ENCODE measurements at regions not wholly inside any gene's neighbourhood (a gene's known extent, or its start where the extent isn't known, plus 50 kb on each side); places are given as distances from the start of the nearest gene placed in this dataset.

GRCh38 chr1:189211742-189212141, 1265.9 kb downstream of the BRINP3 start:
- TF ChIP-seq CTCF (IDR thresholded peaks at IDR 0.05; ENCODE audit: control extremely low read depth, extremely low read depth), result no peak
- no peak overlapping the region for H3K4me3 ChIP-seq
- no peak for ATAC-seq (ENCODE audit: insufficient read depth, low FRiP score)
- DNase-seq, result no peak
- no peak overlapping the region for H3K9ac ChIP-seq (ENCODE audit: insufficient read depth in 1 of 2, low read length in 2 of 2)
- H3K9me3 ChIP-seq (ENCODE audit: control insufficient read depth in 4 of 4, insufficient read depth in 3 of 4, low read length in 3 of 4), result no peaks in the 10 kb centered on the region
- no peak overlapping the region for H3K27ac ChIP-seq (ENCODE audit: low read depth in 1 of 2, low read length in 1 of 2)
- no peaks in the 10 kb centered on the region for H3K36me3 ChIP-seq (ENCODE audit: control insufficient read depth in 4 of 4, insufficient read depth in 4 of 4, low read length in 4 of 4)
- 62 to 79% methylated on average over 3 of the region's 3 CpGs for WGBS, 2 donors
- no peaks in the 10 kb centered on the region for H3K27me3 ChIP-seq (ENCODE audit: control insufficient read depth in 3 of 3, insufficient read depth in 3 of 3, low read length in 2 of 3)
- no peaks in the 10 kb centered on the region for H3K4me1 ChIP-seq (ENCODE audit: control insufficient read depth in 5 of 5, insufficient read depth in 5 of 5, low read length in 5 of 5)

DNA sequence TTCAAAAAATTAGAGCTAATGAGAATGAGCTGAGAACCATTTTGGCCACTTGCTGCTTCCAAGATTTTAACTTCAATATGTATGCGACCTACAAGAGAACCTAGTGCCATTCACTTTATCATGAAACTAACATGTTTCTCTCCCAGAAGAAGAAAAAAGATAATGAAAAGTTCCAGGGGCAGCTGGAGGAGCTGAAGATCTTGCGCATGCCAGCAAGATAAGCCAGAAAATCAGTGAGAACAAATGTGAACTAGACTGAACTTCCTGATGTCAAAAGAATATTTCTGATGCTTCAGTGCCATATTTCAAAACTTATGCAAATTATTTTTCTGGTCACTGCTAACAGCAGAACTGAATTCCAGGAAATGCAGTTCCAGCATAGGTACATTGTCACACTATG, 1265.1 kb downstream of the BRINP3 start:
- DNase-seq (no peak), ATAC-seq (ENCODE audit: insufficient read depth, low FRiP score) (no peak)
- no peak overlapping the region for H3K4me3 ChIP-seq
- H3K9ac ChIP-seq (ENCODE audit: insufficient read depth in 1 of 2, low read length in 2 of 2), result no peak overlapping the region
- H3K4me1 ChIP-seq (ENCODE audit: control insufficient read depth in 5 of 5, insufficient read depth in 5 of 5, low read length in 5 of 5), result no peaks in the 10 kb centered on the region
- H3K9me3 ChIP-seq (ENCODE audit: control insufficient read depth in 4 of 4, insufficient read depth in 3 of 4, low read length in 3 of 4), result no peaks in the 10 kb centered on the region
- no peaks in the 10 kb centered on the region for H3K36me3 ChIP-seq (ENCODE audit: control insufficient read depth in 4 of 4, insufficient read depth in 4 of 4, low read length in 4 of 4)
- TF ChIP-seq CTCF (IDR thresholded peaks at IDR 0.05; ENCODE audit: control extremely low read depth, extremely low read depth), result no peak
- H3K27ac ChIP-seq (ENCODE audit: low read depth in 1 of 2, low read length in 1 of 2), result no peak overlapping the region
- no peaks in the 10 kb centered on the region for H3K27me3 ChIP-seq (ENCODE audit: control insufficient read depth in 3 of 3, insufficient read depth in 3 of 3, low read length in 2 of 3)
- WGBS, 2 donors, result 67 to 84% methylated on average over 2 of the region's 2 CpGs

- no peak for TF ChIP-seq CTCF (IDR thresholded peaks at IDR 0.05; ENCODE audit: control extremely low read depth, extremely low read depth)
- H3K4me1 ChIP-seq (ENCODE audit: control insufficient read depth in 5 of 5, insufficient read depth in 5 of 5, low read length in 5 of 5), result no peaks in the 10 kb centered on the region
- H3K27me3 ChIP-seq (ENCODE audit: control insufficient read depth in 3 of 3, insufficient read depth in 3 of 3, low read length in 2 of 3), result no peaks in the 10 kb centered on the region
- WGBS, 2 donors, result 69 to 73% methylated on average over 1 of the region's 1 CpG
- ATAC-seq (ENCODE audit: insufficient read depth, low FRiP score) (no peak), DNase-seq (no peak)
- H3K27ac ChIP-seq (ENCODE audit: low read depth in 1 of 2, low read length in 1 of 2), result no peak overlapping the region
- H3K9me3 ChIP-seq (ENCODE audit: control insufficient read depth in 4 of 4, insufficient read depth in 3 of 4, low read length in 3 of 4), result no peaks in the 10 kb centered on the region
- H3K9ac ChIP-seq (ENCODE audit: insufficient read depth in 1 of 2, low read length in 2 of 2), result no peak overlapping the region
- H3K36me3 ChIP-seq (ENCODE audit: control insufficient read depth in 4 of 4, insufficient read depth in 4 of 4, low read length in 4 of 4), result no peaks in the 10 kb centered on the region
- no peak overlapping the region for H3K4me3 ChIP-seq
Observed at GRCh38 chr1:189216886-189217285, 1260.8 kb downstream of the BRINP3 start.

- H3K9ac ChIP-seq (ENCODE audit: insufficient read depth in 1 of 2, low read length in 2 of 2), result no peak overlapping the region
- no peak overlapping the region for H3K27ac ChIP-seq (ENCODE audit: low read depth in 1 of 2, low read length in 1 of 2)
- no peak overlapping the region for H3K4me3 ChIP-seq
- TF ChIP-seq CTCF (IDR thresholded peaks at IDR 0.05; ENCODE audit: control extremely low read depth, extremely low read depth), result no peak
- no peaks in the 10 kb centered on the region for H3K27me3 ChIP-seq (ENCODE audit: control insufficient read depth in 3 of 3, insufficient read depth in 3 of 3, low read length in 2 of 3)
- DNase-seq, result no peak
- no peaks in the 10 kb centered on the region for H3K4me1 ChIP-seq (ENCODE audit: control insufficient read depth in 5 of 5, insufficient read depth in 5 of 5, low read length in 5 of 5)
- no peaks in the 10 kb centered on the region for H3K9me3 ChIP-seq (ENCODE audit: control insufficient read depth in 4 of 4, insufficient read depth in 3 of 4, low read length in 3 of 4)
- no peak for ATAC-seq (ENCODE audit: insufficient read depth, low FRiP score)
- no peaks in the 10 kb centered on the region for H3K36me3 ChIP-seq (ENCODE audit: control insufficient read depth in 4 of 4, insufficient read depth in 4 of 4, low read length in 4 of 4)
Observed at GRCh38 chr1:189217646-189218045, 1260.0 kb downstream of the BRINP3 start.
